Activated T-helper 2 cell treated with anti-CD3 and anti-CD28 coated beads, Interferon-gamma antibody, Interleukin-2, Interleukin-4, amounts not matched to agents 10 μg/mL and 5 μg/mL and 100 μg/mL, durations not matched to agents 14 hours and 24 hours and 36 hours (primary cell): ENCODE measurements at regions not wholly inside any gene's neighbourhood (a gene's known extent, or its start where the extent isn't known, plus 50 kb on each side); places are given as distances from the start of the nearest gene placed in this dataset.

ENCODE experiments used
- DNase-seq: peaks from one replicate; pipeline ENCODE4 v3.0.0; 2021; ENCODE audit warnings: low spot score
- H3K27ac Mint-ChIP-seq: one replicate; pipeline ENCODE4 v1.8.0; 2021; ENCODE audit warnings: mixed read lengths
- H3K27me3 Mint-ChIP-seq: one replicate; pipeline ENCODE4 v1.8.0; 2021; ENCODE audit warnings: low read depth, mixed read lengths
- H3K36me3 Mint-ChIP-seq: one replicate; pipeline ENCODE4 v1.8.0; 2021; ENCODE audit warnings: low read depth, mixed read lengths
- H3K4me1 Mint-ChIP-seq: one replicate; pipeline ENCODE4 v1.8.0; 2021; ENCODE audit warnings: low read depth, mixed read lengths
- H3K4me3 Mint-ChIP-seq: one replicate; pipeline ENCODE4 v1.8.0; 2021; ENCODE audit warnings: low read depth, mild to moderate bottlenecking, moderate library complexity, mixed read lengths
- H3K9me3 Mint-ChIP-seq: one replicate; pipeline ENCODE4 v1.8.0; 2021; ENCODE audit warnings: mixed read lengths
- intact Hi-C: fragments of 100-400 bp; cut with micrococcal nuclease; formaldehyde crosslinking; loops from one replicate; pipeline ENCODE4 v1.15.1; 2023

- no peak for DNase-seq
- intact Hi-C loops: no loop called here
- Mint-ChIP-seq H3K27me3 (no peaks in the 10 kb centered on the region), H3K9me3 (peaks cover 4% of the 10 kb centered on the region), H3K4me3 (no peak overlapping the region), H3K4me1 (no peaks in the 10 kb centered on the region), H3K27ac (no peak overlapping the region), H3K36me3 (no peaks in the 10 kb centered on the region)
These were observed 1182.0 kb downstream of the MAT2B start for GRCh38 chr5:164687391-164687790.

GRCh38 chr5:164688437-164688836, 1183.0 kb downstream of the MAT2B start:
- intact Hi-C loops: no loop called here
- Mint-ChIP-seq H3K27ac (no peak overlapping the region), H3K4me1 (no peaks in the 10 kb centered on the region), H3K9me3 (peaks cover 6% of the 10 kb centered on the region), H3K4me3 (no peak overlapping the region), H3K27me3 (no peaks in the 10 kb centered on the region), H3K36me3 (no peaks in the 10 kb centered on the region)
- no peak for DNase-seq

GRCh38 chr5:164708831-164709230, 1203.4 kb downstream of the MAT2B start:
- no peak overlapping the region for H3K27ac Mint-ChIP-seq
- no peaks in the 10 kb centered on the region for H3K27me3 Mint-ChIP-seq
- no peak overlapping the region for H3K4me3 Mint-ChIP-seq
- H3K9me3 Mint-ChIP-seq: peaks cover 21% of the 10 kb centered on the region
- no peaks in the 10 kb centered on the region for H3K36me3 Mint-ChIP-seq
- no peaks in the 10 kb centered on the region for H3K4me1 Mint-ChIP-seq
- no peak for DNase-seq
- intact Hi-C loops: no loop called here

GRCh38 chr5:164713682-164714081, 1208.3 kb downstream of the MAT2B start:
- no peak for DNase-seq
- H3K27me3 Mint-ChIP-seq: no peaks in the 10 kb centered on the region
- H3K27ac Mint-ChIP-seq: no peak overlapping the region
- peaks cover 17% of the 10 kb centered on the region for H3K9me3 Mint-ChIP-seq
- intact Hi-C loops: no loop called here
- H3K4me3 Mint-ChIP-seq: no peak overlapping the region
- H3K36me3 Mint-ChIP-seq: no peaks in the 10 kb centered on the region
- H3K4me1 Mint-ChIP-seq: no peaks in the 10 kb centered on the region

GRCh38 chr5:164721116-164721515, 1215.7 kb downstream of the MAT2B start:
- Mint-ChIP-seq H3K4me1 (no peaks in the 10 kb centered on the region), H3K9me3 (no peaks in the 10 kb centered on the region), H3K4me3 (no peak overlapping the region), H3K27ac (no peak overlapping the region), H3K36me3 (no peaks in the 10 kb centered on the region), H3K27me3 (no peaks in the 10 kb centered on the region)
- intact Hi-C loops: no loop called here
- no peak for DNase-seq

- no peaks in the 10 kb centered on the region for H3K36me3 Mint-ChIP-seq
- H3K27me3 Mint-ChIP-seq: no peaks in the 10 kb centered on the region
- DNase-seq: no peak
These were observed 1216.2 kb downstream of the MAT2B start for GRCh38 chr5:164721656-164722055.

GRCh38 chr5:164722702-164723101, 1217.3 kb downstream of the MAT2B start:
- Mint-ChIP-seq H3K4me1 (no peaks in the 10 kb centered on the region), H3K9me3 (no peaks in the 10 kb centered on the region), H3K27ac (no peak overlapping the region), H3K4me3 (no peak overlapping the region), H3K27me3 (no peaks in the 10 kb centered on the region), H3K36me3 (no peaks in the 10 kb centered on the region)
- intact Hi-C loops: no loop called here
- DNase-seq: no peak

More at GRCh38 chr5:164721656-164722055, 1216.2 kb downstream of the MAT2B start:
- H3K4me3 Mint-ChIP-seq: no peak overlapping the region
- H3K27ac Mint-ChIP-seq: no peak overlapping the region
- no peaks in the 10 kb centered on the region for H3K4me1 Mint-ChIP-seq
- intact Hi-C loops: no loop called here
- H3K9me3 Mint-ChIP-seq: no peaks in the 10 kb centered on the region

GRCh38 chr5:164727012-164727411, 1221.6 kb downstream of the MAT2B start:
- intact Hi-C loops: no loop called here
- Mint-ChIP-seq H3K4me1 (no peaks in the 10 kb centered on the region), H3K9me3 (peaks cover 5% of the 10 kb centered on the region), H3K4me3 (no peak overlapping the region), H3K27me3 (no peaks in the 10 kb centered on the region), H3K36me3 (no peaks in the 10 kb centered on the region), H3K27ac (no peak overlapping the region)
- DNase-seq: no peak

GRCh38 chr5:164728733-164729132, 1223.3 kb downstream of the MAT2B start:
- DNase-seq: no peak
- intact Hi-C loops: no loop called here
- Mint-ChIP-seq H3K36me3 (no peaks in the 10 kb centered on the region), H3K4me3 (no peak overlapping the region), H3K9me3 (peaks cover 5% of the 10 kb centered on the region), H3K27ac (no peak overlapping the region), H3K4me1 (no peaks in the 10 kb centered on the region), H3K27me3 (no peaks in the 10 kb centered on the region)

- peaks cover 19% of the 10 kb centered on the region for H3K9me3 Mint-ChIP-seq
- H3K4me3 Mint-ChIP-seq: no peak overlapping the region
- no peak overlapping the region for H3K27ac Mint-ChIP-seq
- intact Hi-C loops: no loop called here
- no peak for DNase-seq
- no peaks in the 10 kb centered on the region for H3K4me1 Mint-ChIP-seq
- H3K36me3 Mint-ChIP-seq: no peaks in the 10 kb centered on the region
- H3K27me3 Mint-ChIP-seq: no peaks in the 10 kb centered on the region
These were observed 1229.9 kb downstream of the MAT2B start for GRCh38 chr5:164735334-164735733.

GRCh38 chr5:164741376-164741775, 1236.0 kb downstream of the MAT2B start:
- Mint-ChIP-seq H3K36me3 (no peaks in the 10 kb centered on the region), H3K4me3 (no peak overlapping the region), H3K27me3 (no peaks in the 10 kb centered on the region), H3K9me3 (peaks cover 9% of the 10 kb centered on the region), H3K4me1 (no peaks in the 10 kb centered on the region), H3K27ac (no peak overlapping the region)
- intact Hi-C loops: no loop called here
- DNase-seq: no peak

- no peaks in the 10 kb centered on the region for H3K27me3 Mint-ChIP-seq
- no peaks in the 10 kb centered on the region for H3K36me3 Mint-ChIP-seq
- no peak overlapping the region for H3K4me3 Mint-ChIP-seq
- no peaks in the 10 kb centered on the region for H3K4me1 Mint-ChIP-seq
- H3K27ac Mint-ChIP-seq: no peak overlapping the region
- no peak for DNase-seq
- intact Hi-C loops: no loop called here
- H3K9me3 Mint-ChIP-seq: peaks cover 8% of the 10 kb centered on the region
These were observed 1236.6 kb downstream of the MAT2B start for GRCh38 chr5:164742025-164742424.

- Mint-ChIP-seq H3K4me1 (no peaks in the 10 kb centered on the region), H3K36me3 (no peaks in the 10 kb centered on the region), H3K4me3 (no peak overlapping the region)
These were observed 1241.3 kb downstream of the MAT2B start for GRCh38 chr5:164746723-164747122.

GRCh38 chr5:164747371-164747770, 1242.0 kb downstream of the MAT2B start:
- no peak for DNase-seq
- H3K4me1 Mint-ChIP-seq: no peaks in the 10 kb centered on the region
- no peak overlapping the region for H3K4me3 Mint-ChIP-seq
- H3K27ac Mint-ChIP-seq: no peak overlapping the region
- H3K9me3 Mint-ChIP-seq: no peaks in the 10 kb centered on the region
- intact Hi-C loops: no loop called here
- no peaks in the 10 kb centered on the region for H3K36me3 Mint-ChIP-seq
- no peaks in the 10 kb centered on the region for H3K27me3 Mint-ChIP-seq

More at GRCh38 chr5:164746723-164747122, 1241.3 kb downstream of the MAT2B start:
- H3K27me3 Mint-ChIP-seq: no peaks in the 10 kb centered on the region
- H3K27ac Mint-ChIP-seq: no peak overlapping the region
- DNase-seq: no peak
- H3K9me3 Mint-ChIP-seq: no peaks in the 10 kb centered on the region
- intact Hi-C loops: no loop called here
